Panc1 (cell line): ENCODE measurements at regions not wholly inside any gene's neighbourhood (a gene's known extent, or its start where the extent isn't known, plus 50 kb on each side); places are given as distances from the start of the nearest gene placed in this dataset.

Source experiments
- ATAC-seq: fragments of 200-7000 bp; cut with Tn5 transposase; 2 replicates; pipeline ENCODE4 v1.9.1; 2020; ENCODE audit warnings: mild to moderate bottlenecking, moderate library complexity
- BruUV-seq: library from RNA; stranded (reverse); fragments of 400-500 nt; replicated peaks from 2 replicates; lab custom pipeline; 2021; lab: Mats Ljungman, UMichigan
- CTCF ChIA-PET: fragments of 300-600 bp; sonication (Branson Sonifier 250); formaldehyde crosslinking; loops from one replicate; lab custom pipeline; 2022; ENCODE audit warnings: antibody characterized with exemption; lab: Charles Lee
- POLR2A ChIA-PET: fragments of 300-600 bp; sonication (Branson Sonifier 250); formaldehyde crosslinking; loops from one replicate; lab custom pipeline; 2022; ENCODE audit warnings: antibody characterized with exemption; lab: Charles Lee
- DNase-seq: peaks from one replicate; pipeline ENCODE4 v3.0.0-alpha.2; 2010; ENCODE audit warnings: low read depth, low spot score
- H3K27ac ChIP-seq: 2 replicates; pipeline ENCODE4 v1.5.1; 2011; ENCODE audit warnings: mild to moderate bottlenecking, low read length, inconsistent platforms
- H3K27me3 ChIP-seq: fragments of 200-500 bp; sonication (Bioruptor generic); 2 replicates; pipeline ENCODE4 v1.6.0; 2014; ENCODE audit warnings: low read length, inconsistent platforms; ENCODE audit not compliant: control insufficient read depth, insufficient read depth
- H3K36me3 ChIP-seq: fragments of 200-500 bp; sonication (Bioruptor generic); 2 replicates; pipeline ENCODE4 v1.5.1; 2014; ENCODE audit warnings: inconsistent platforms, mild to moderate bottlenecking, low read length, moderate library complexity; ENCODE audit not compliant: control insufficient read depth, insufficient read depth
- H3K4me1 ChIP-seq: 2 replicates; pipeline ENCODE4 v1.5.1; 2011; ENCODE audit warnings: inconsistent platforms, mild to moderate bottlenecking, low read length, moderate library complexity; ENCODE audit not compliant: control insufficient read depth, insufficient read depth
- H3K4me3 ChIP-seq, 2 experiments: 2 replicates each; pipeline ENCODE4 v1.5.1; 2011 to 2012; ENCODE audit warnings: low read depth in 2 of 2, low read length in 2 of 2, mild to moderate bottlenecking in 2 of 2, inconsistent platforms in 1 of 2, moderate library complexity in 1 of 2
- H3K9me3 ChIP-seq: fragments of 200-500 bp; sonication (Bioruptor generic); 2 replicates; pipeline ENCODE4 v1.5.1; 2014; ENCODE audit warnings: low read depth, mild to moderate bottlenecking, inconsistent platforms, low read length, moderate library complexity; ENCODE audit not compliant: control insufficient read depth, insufficient read depth
- POLR2AphosphoS5 ChIP-seq: IDR thresholded peaks from 2 replicates; pipeline ENCODE4 v1.6.1; 2012; ENCODE audit warnings: mild to moderate bottlenecking, low read depth, low read length, moderate library complexity
- SIN3A ChIP-seq: IDR thresholded peaks from 2 replicates; pipeline ENCODE4 v1.6.1; 2012; ENCODE audit warnings: low read depth, mild to moderate bottlenecking, low read length, moderate library complexity, borderline replicate concordance; ENCODE audit not compliant: insufficient read depth
- TCF7L2 ChIP-seq: IDR thresholded peaks from 2 replicates; pipeline ENCODE4 v1.6.1; 2011; ENCODE audit warnings: mild to moderate bottlenecking, low read depth, low read length, inconsistent platforms
- in situ Hi-C: cut with HindIII; loops from 2 replicates; pipeline ENCODE4 v1.10.0; 2016; ENCODE audit warnings: low sequenced_read_pairs, low pct_unique_long_range_greater_than_20kb
- intact Hi-C: fragments of 100-400 bp; cut with micrococcal nuclease; formaldehyde crosslinking; loops from one replicate; pipeline ENCODE4 v1.10.0; 2022; ENCODE audit not compliant: unreplicated experiment
- TF ChIP-seq, protein P1 (sequence below), 2 experiments: IDR thresholded peaks; 2 replicates each; pipeline ENCODE4 v1.6.1; 2011 to 2012; ENCODE audit warnings: low read depth in 2 of 2, control low read depth in 1 of 2, low read length in 1 of 2, mild to moderate bottlenecking in 1 of 2, moderate library complexity in 1 of 2; ENCODE audit not compliant: insufficient read depth in 1 of 2
- TF ChIP-seq, protein P2 (sequence below): fragments of 450-650 bp; IDR thresholded peaks from 2 replicates; pipeline ENCODE4 v1.5.1; 2017; ENCODE audit warnings: mild to moderate bottlenecking

DNA sequence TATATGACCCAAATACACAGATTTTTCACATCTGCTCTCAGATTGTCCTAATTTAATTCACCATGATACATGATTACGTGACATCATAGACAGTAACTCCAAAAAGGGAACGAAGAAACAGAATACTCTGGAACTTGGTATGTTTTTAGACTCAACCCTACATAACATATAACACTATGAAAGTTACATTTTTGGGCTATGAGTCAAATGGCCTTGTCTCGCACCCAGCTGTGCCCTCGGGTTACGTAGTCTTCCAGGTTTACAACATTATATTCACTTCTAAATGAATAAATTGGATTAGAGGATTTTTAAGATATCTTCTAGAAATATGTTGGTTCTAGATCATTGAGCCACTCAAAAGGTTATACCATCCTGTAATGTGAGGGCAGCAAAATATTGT lies 2089.6 kb upstream of the TENM3 start:
- ATAC-seq (no peak), DNase-seq (no peak)
- POLR2A ChIA-PET = no interaction called here
- CTCF ChIA-PET = no interaction called here
- BruUV-seq = no TSS peak
- Histone ChIP-seq H3K36me3 (no peaks in the 10 kb centered on the region), H3K4me1 (no peaks in the 10 kb centered on the region), H3K9me3 (no peaks in the 10 kb centered on the region), H3K4me3 (no peak overlapping the region), H3K27me3 (no peaks in the 10 kb centered on the region), H3K27ac (no peak overlapping the region)
- intact Hi-C loops (no loop called here), in situ Hi-C loops (no loop called here)
- TF ChIP-seq SIN3A (no peak), TCF7L2 (no peak)
- TF ChIP-seq, protein P1, sequence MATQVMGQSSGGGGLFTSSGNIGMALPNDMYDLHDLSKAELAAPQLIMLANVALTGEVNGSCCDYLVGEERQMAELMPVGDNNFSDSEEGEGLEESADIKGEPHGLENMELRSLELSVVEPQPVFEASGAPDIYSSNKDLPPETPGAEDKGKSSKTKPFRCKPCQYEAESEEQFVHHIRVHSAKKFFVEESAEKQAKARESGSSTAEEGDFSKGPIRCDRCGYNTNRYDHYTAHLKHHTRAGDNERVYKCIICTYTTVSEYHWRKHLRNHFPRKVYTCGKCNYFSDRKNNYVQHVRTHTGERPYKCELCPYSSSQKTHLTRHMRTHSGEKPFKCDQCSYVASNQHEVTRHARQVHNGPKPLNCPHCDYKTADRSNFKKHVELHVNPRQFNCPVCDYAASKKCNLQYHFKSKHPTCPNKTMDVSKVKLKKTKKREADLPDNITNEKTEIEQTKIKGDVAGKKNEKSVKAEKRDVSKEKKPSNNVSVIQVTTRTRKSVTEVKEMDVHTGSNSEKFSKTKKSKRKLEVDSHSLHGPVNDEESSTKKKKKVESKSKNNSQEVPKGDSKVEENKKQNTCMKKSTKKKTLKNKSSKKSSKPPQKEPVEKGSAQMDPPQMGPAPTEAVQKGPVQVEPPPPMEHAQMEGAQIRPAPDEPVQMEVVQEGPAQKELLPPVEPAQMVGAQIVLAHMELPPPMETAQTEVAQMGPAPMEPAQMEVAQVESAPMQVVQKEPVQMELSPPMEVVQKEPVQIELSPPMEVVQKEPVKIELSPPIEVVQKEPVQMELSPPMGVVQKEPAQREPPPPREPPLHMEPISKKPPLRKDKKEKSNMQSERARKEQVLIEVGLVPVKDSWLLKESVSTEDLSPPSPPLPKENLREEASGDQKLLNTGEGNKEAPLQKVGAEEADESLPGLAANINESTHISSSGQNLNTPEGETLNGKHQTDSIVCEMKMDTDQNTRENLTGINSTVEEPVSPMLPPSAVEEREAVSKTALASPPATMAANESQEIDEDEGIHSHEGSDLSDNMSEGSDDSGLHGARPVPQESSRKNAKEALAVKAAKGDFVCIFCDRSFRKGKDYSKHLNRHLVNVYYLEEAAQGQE (IDR thresholded peaks at IDR 0.05; ENCODE audit: insufficient read depth in 1 of 2, low read depth in 2 of 2, low read length in 1 of 2) = no peak
- TF ChIP-seq, protein P2, sequence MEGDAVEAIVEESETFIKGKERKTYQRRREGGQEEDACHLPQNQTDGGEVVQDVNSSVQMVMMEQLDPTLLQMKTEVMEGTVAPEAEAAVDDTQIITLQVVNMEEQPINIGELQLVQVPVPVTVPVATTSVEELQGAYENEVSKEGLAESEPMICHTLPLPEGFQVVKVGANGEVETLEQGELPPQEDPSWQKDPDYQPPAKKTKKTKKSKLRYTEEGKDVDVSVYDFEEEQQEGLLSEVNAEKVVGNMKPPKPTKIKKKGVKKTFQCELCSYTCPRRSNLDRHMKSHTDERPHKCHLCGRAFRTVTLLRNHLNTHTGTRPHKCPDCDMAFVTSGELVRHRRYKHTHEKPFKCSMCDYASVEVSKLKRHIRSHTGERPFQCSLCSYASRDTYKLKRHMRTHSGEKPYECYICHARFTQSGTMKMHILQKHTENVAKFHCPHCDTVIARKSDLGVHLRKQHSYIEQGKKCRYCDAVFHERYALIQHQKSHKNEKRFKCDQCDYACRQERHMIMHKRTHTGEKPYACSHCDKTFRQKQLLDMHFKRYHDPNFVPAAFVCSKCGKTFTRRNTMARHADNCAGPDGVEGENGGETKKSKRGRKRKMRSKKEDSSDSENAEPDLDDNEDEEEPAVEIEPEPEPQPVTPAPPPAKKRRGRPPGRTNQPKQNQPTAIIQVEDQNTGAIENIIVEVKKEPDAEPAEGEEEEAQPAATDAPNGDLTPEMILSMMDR = no peak

DNA sequence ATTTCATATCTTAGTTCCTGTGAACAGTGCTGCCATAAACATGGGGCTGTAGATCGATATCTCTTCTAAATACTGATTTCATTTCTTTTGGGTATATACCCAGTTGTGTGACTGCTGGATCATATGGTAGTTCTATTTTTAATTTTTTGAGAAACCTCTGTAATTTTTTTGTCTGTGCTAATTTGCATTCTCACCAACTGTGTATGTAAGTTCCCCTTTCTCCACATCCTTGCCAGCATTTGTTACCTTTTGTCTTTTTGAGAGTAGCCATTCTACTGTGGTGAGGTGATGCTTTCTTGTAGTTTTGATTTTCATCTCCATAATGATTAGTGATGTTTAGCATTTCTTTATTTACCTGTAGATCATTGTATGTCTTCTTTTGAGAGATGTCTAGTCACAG lies 2086.5 kb upstream of the TENM3 start:
- CTCF ChIA-PET = no interaction called here
- TF ChIP-seq, protein P2 = no peak
- TF ChIP-seq, protein P1 (IDR thresholded peaks at IDR 0.05; ENCODE audit: insufficient read depth in 1 of 2, low read depth in 2 of 2, low read length in 1 of 2) = no peak
- TF ChIP-seq SIN3A (no peak), POLR2AphosphoS5 (no peak), TCF7L2 (no peak)
- ATAC-seq = no peak
- Histone ChIP-seq H3K27ac (no peak overlapping the region), H3K27me3 (no peaks in the 10 kb centered on the region), H3K4me1 (no peaks in the 10 kb centered on the region), H3K36me3 (no peaks in the 10 kb centered on the region), H3K4me3 (no peak overlapping the region), H3K9me3 (no peaks in the 10 kb centered on the region)
- intact Hi-C loops (no loop called here), in situ Hi-C loops (no loop called here)
- POLR2A ChIA-PET = no interaction called here
- BruUV-seq = no TSS peak
- DNase-seq = no peak
